GM18499 (cell line): ENCODE measurements at regions not wholly inside any gene's neighbourhood (a gene's known extent, or its start where the extent isn't known, plus 50 kb on each side); places are given as distances from the start of the nearest gene placed in this dataset.
A peak's percentile ranks its signal among the peaks of the same experiment; 100 is the strongest.

Source experiments
- ATAC-seq: cut with Tn5 transposase; IDR thresholded peaks from one replicate; pipeline ENCODE4 v1.9.1; 2021; ENCODE audit warnings: moderate number of reproducible peaks; ENCODE audit not compliant: insufficient read depth, unreplicated experiment

GRCh38 chr13:58587183-58587582, 955.6 kb downstream of the PCDH17 start:
- peak; percentile 90 for ATAC-seq

GRCh38 chr13:58592052-58592451, 960.5 kb downstream of the PCDH17 start:
- ATAC-seq: no peak

GRCh38 chr13:58592786-58593185, 961.2 kb downstream of the PCDH17 start:
- ATAC-seq: no peak

GRCh38 chr13:58594747-58595600, 963.4 kb downstream of the PCDH17 start:
- no peak for ATAC-seq

- ATAC-seq: no peak
Measured at GRCh38 chr13:58597552-58597951, 966.0 kb downstream of the PCDH17 start.

GRCh38 chr13:58598241-58598640, 966.7 kb downstream of the PCDH17 start:
- no peak for ATAC-seq

- no peak for ATAC-seq
Measured at GRCh38 chr13:58611117-58611516, 979.6 kb downstream of the PCDH17 start.

GRCh38 chr13:58617880-58618665, 986.5 kb downstream of the PCDH17 start:
- no peak for ATAC-seq

- ATAC-seq: no peak
Measured at GRCh38 chr13:58619396-58620113, 988.0 kb downstream of the PCDH17 start.

GRCh38 chr13:58620176-58620575, 988.6 kb downstream of the PCDH17 start:
- no peak for ATAC-seq

GRCh38 chr13:58625703-58626389, 994.3 kb downstream of the PCDH17 start:
- ATAC-seq: no peak

GRCh38 chr13:58630794-58631193, 999.2 kb downstream of the PCDH17 start:
- ATAC-seq: no peak

- no peak for ATAC-seq
Measured at GRCh38 chr13:58633226-58633625, 1001.7 kb downstream of the PCDH17 start.

- ATAC-seq: no peak
Measured at GRCh38 chr13:58655086-58655485, 1023.5 kb downstream of the PCDH17 start.

- ATAC-seq: no peak
Measured at GRCh38 chr13:58660826-58661225, 1029.3 kb downstream of the PCDH17 start.

GRCh38 chr13:58666331-58666730, 1034.8 kb downstream of the PCDH17 start:
- ATAC-seq: no peak

GRCh38 chr13:58667096-58667495, 1035.6 kb downstream of the PCDH17 start:
- no peak for ATAC-seq

- ATAC-seq: no peak
Measured at GRCh38 chr13:58680115-58680514, 1048.6 kb downstream of the PCDH17 start.

- no peak for ATAC-seq
Measured at GRCh38 chr13:58682616-58683015, 1051.1 kb downstream of the PCDH17 start.

GRCh38 chr13:58687148-58687547, 1055.6 kb downstream of the PCDH17 start:
- no peak for ATAC-seq
